ENCODE measurements at regions not wholly inside any gene's neighbourhood (a gene's known extent, or its start where the extent isn't known, plus 50 kb on each side); places are given as distances from the start of the nearest gene placed in this dataset.

DNA sequence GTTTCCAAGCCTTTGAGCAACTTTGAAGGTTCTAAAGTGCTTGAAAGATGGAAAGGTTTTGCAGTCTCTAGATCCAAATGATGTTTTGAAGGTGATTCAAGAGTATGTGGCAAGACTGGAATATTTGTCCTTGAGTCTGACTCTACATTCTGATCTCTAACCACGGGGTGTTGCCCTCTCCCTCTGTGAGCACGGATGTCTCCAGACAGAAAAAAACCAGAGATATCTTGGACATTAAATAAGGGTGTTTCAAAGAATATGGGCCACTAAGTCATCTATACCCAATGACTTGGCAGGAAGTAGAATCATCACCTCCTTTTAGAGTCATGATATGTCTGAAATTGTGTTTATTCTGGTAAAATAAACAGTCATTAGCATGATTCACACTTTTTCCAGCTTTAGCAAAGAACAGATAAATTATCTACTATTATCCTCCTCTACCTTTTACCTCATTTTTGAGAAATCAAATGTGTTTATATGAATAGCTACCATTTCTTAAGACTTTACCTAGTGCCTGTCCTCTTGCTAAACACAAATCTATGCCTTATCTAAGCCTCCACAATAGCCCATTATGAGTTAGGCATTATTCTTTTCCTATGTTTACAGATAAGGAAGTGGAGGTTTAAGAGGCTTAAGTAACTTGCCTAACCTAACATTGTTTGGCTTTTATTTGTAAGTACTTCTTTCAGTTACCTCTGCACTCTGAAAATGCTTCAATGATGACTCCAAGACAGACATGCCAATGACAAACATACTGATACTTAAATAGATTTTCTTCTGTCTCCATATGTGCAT lies 384.4 kb downstream of the BMP2 start:
- Histone ChIP-seq H3K4me1 (ENCODE audit: control insufficient read depth in 1 of 2, extremely low read depth in 1 of 2, insufficient read depth in 2 of 2, low read length in 2 of 2) (no peaks in the 10 kb centered on the region), H3K9me3 (no peaks in the 10 kb centered on the region), H3K27me3 (replicated peaks in 1 of 2; ENCODE audit: control insufficient read depth in 2 of 2, extremely low read depth in 1 of 2, insufficient read depth in 2 of 2, low read length in 1 of 2) (no peaks in the 10 kb centered on the region), H3K4me3 (ENCODE audit: control insufficient read depth in 1 of 2, extremely low read depth in 1 of 2, low read length in 1 of 2) (no peak overlapping the region), H3K36me3 (ENCODE audit: control insufficient read depth in 2 of 2, extremely low read depth in 1 of 2, insufficient read depth in 1 of 2, low read length in 1 of 2) (no peaks in the 10 kb centered on the region), H3K27ac (ENCODE audit: low read length) (no peak overlapping the region)
- Mint-ChIP-seq H3K4me3 (no peak overlapping the region), H3K27me3 (no peaks in the 10 kb centered on the region), H3K27ac (no peak overlapping the region), H3K9me3 (peaks cover 5 to 10% (median 8%) of the 10 kb centered on the region in 3 donors), H3K4me1 (no peaks in the 10 kb centered on the region), H3K36me3 (no peaks in the 10 kb centered on the region)
- WGBS (ENCODE audit: insufficient coverage), result no CpG with 5 or more reads among the region's 2 CpGs
- DNase-seq (no peak), ATAC-seq (replicated peaks in 1 of 4) (no peak)
- ChIA-PET CTCF (no interaction called here), POLR2A (no interaction called here)

DNA sequence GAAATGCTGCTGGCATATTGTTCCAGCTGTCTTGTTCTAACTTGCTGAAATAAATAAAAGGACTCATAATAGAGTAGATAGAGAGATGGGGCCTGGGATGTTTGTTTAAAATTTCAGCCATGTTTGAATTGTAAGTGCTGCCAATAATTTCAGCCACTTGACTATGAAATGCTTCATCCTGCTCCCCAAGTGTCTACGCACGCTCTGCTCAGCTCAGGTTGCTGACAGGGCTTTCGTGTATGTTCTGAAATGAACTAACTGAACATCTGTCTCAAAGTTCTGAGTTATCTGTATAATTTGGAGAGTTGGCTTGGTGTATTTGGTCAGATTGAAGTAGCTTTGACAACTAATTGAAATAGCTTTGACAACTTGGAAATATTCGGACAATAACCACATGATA lies 387.8 kb downstream of the BMP2 start:
- 89% methylated on average over 3 of the region's 4 CpGs for WGBS (ENCODE audit: insufficient coverage)
- H3K4me1 ChIP-seq (ENCODE audit: control insufficient read depth in 1 of 2, extremely low read depth in 1 of 2, insufficient read depth in 2 of 2, low read length in 2 of 2), result no peaks in the 10 kb centered on the region
- no peak overlapping the region for H3K27ac ChIP-seq (ENCODE audit: low read length)
- Mint-ChIP-seq H3K27me3 (no peaks in the 10 kb centered on the region), H3K27ac (no peak overlapping the region), H3K36me3 (no peaks in the 10 kb centered on the region), H3K9me3 (peaks cover 8% of the 10 kb centered on the region in 3 donors), H3K4me3 (no peak overlapping the region), H3K4me1 (no peaks in the 10 kb centered on the region)
- DNase-seq, result no peak
- H3K36me3 ChIP-seq (ENCODE audit: control insufficient read depth in 2 of 2, extremely low read depth in 1 of 2, insufficient read depth in 1 of 2, low read length in 1 of 2), result no peaks in the 10 kb centered on the region
- ChIA-PET POLR2A (no interaction called here), CTCF (no interaction called here)
- no peaks in the 10 kb centered on the region for H3K9me3 ChIP-seq
- no peak overlapping the region for H3K4me3 ChIP-seq (ENCODE audit: control insufficient read depth in 1 of 2, extremely low read depth in 1 of 2, low read length in 1 of 2)
- H3K27me3 ChIP-seq (replicated peaks in 1 of 2; ENCODE audit: control insufficient read depth in 2 of 2, extremely low read depth in 1 of 2, insufficient read depth in 2 of 2, low read length in 1 of 2), result no peaks in the 10 kb centered on the region
- ATAC-seq (replicated peaks in 1 of 4), result no peak

DNA sequence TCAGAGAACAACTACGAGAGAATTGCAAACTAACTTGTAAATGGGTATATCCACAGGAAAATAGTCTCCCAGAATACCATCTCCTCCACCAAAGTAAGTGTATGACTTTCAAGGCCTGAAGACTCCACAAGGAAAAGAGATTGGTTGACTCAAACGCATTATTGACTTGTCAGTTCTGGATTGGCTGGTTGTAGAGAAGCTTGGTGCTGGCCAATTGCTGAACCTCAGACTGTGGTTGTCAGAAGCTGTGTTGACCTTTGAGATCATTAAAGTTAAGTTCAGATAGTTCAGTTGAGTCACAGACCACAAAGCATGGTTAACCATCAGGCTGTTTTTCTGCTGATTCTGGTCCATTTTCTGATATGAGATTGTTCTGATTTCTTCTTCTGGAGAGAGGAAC lies 388.3 kb downstream of the BMP2 start:
- ATAC-seq (replicated peaks in 1 of 4) (no peak), DNase-seq (no peak)
- H3K27ac Mint-ChIP-seq, result no peak overlapping the region
- 100% methylated on average over 1 of the region's 2 CpGs for WGBS (ENCODE audit: insufficient coverage)
- Histone ChIP-seq H3K27ac (ENCODE audit: low read length) (no peak overlapping the region), H3K27me3 (replicated peaks in 1 of 2; ENCODE audit: control insufficient read depth in 2 of 2, extremely low read depth in 1 of 2, insufficient read depth in 2 of 2, low read length in 1 of 2) (no peaks in the 10 kb centered on the region), H3K4me1 (ENCODE audit: control insufficient read depth in 1 of 2, extremely low read depth in 1 of 2, insufficient read depth in 2 of 2, low read length in 2 of 2) (no peaks in the 10 kb centered on the region), H3K4me3 (ENCODE audit: control insufficient read depth in 1 of 2, extremely low read depth in 1 of 2, low read length in 1 of 2) (no peak overlapping the region), H3K9me3 (no peaks in the 10 kb centered on the region), H3K36me3 (ENCODE audit: control insufficient read depth in 2 of 2, extremely low read depth in 1 of 2, insufficient read depth in 1 of 2, low read length in 1 of 2) (no peaks in the 10 kb centered on the region)
- ChIA-PET POLR2A (no interaction called here), CTCF (no interaction called here)
- H3K4me1 Mint-ChIP-seq, result no peaks in the 10 kb centered on the region
- H3K27me3 Mint-ChIP-seq, result no peaks in the 10 kb centered on the region
- H3K36me3 Mint-ChIP-seq, result no peaks in the 10 kb centered on the region
- H3K9me3 Mint-ChIP-seq, result peaks cover 8% of the 10 kb centered on the region in 3 donors
- H3K4me3 Mint-ChIP-seq, result no peak overlapping the region

DNA sequence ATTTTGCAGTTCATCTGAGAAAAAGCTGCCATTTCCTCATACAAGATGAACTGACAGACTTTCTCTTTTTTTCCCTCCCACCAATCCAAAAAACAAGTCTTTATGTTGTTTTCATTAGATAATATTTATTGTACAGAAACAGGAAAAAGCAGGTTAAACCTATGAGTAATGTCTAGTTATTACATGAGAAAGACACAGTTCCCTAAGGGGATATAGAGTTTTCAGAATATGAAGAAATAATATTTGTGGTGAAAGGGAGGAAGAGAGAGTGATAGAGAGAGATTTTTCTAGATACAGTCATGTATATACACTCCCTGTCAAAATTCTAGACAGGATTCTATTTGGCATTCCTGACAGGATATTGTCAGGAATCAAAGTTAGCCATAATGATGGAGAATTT lies 392.4 kb downstream of the BMP2 start:
- H3K36me3 Mint-ChIP-seq, result no peaks in the 10 kb centered on the region
- ChIA-PET CTCF (no interaction called here), POLR2A (no interaction called here)
- H3K9me3 Mint-ChIP-seq, result peaks cover 9 to 23% (median 21%) of the 10 kb centered on the region in 3 donors
- no peaks in the 10 kb centered on the region for H3K27me3 Mint-ChIP-seq
- Histone ChIP-seq H3K4me1 (ENCODE audit: control insufficient read depth in 1 of 2, extremely low read depth in 1 of 2, insufficient read depth in 2 of 2, low read length in 2 of 2) (no peaks in the 10 kb centered on the region), H3K9me3 (no peaks in the 10 kb centered on the region), H3K4me3 (ENCODE audit: control insufficient read depth in 1 of 2, extremely low read depth in 1 of 2, low read length in 1 of 2) (no peak overlapping the region), H3K27me3 (replicated peaks in 1 of 2; ENCODE audit: control insufficient read depth in 2 of 2, extremely low read depth in 1 of 2, insufficient read depth in 2 of 2, low read length in 1 of 2) (no peaks in the 10 kb centered on the region), H3K27ac (ENCODE audit: low read length) (no peak overlapping the region), H3K36me3 (ENCODE audit: control insufficient read depth in 2 of 2, extremely low read depth in 1 of 2, insufficient read depth in 1 of 2, low read length in 1 of 2) (no peaks in the 10 kb centered on the region)
- no peak overlapping the region for H3K27ac Mint-ChIP-seq
- DNase-seq (no peak), ATAC-seq (replicated peaks in 1 of 4) (no peak)
- H3K4me3 Mint-ChIP-seq, result no peak overlapping the region
- no peaks in the 10 kb centered on the region for H3K4me1 Mint-ChIP-seq

DNA sequence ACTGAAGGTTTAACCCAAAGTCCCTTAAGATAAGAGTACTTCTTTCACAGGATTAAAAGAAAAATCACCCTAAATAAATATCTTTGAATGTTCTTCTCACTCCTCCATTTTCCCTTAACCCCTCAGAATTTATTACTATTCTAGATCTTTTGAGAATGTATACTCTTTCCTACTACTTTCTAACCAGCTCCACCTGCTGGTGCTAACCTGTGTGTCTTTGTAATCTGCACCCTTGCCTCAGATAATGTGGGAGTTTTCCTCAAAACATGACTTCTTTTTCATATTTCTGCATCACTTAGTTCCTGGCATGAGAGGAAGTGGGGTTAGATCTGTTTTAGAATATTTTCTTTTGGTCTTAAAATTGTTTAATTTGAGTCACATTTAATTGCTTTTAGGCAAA lies 394.2 kb downstream of the BMP2 start:
- Mint-ChIP-seq H3K36me3 (no peaks in the 10 kb centered on the region), H3K27ac (no peak overlapping the region), H3K27me3 (no peaks in the 10 kb centered on the region), H3K4me3 (no peak overlapping the region), H3K4me1 (no peaks in the 10 kb centered on the region), H3K9me3 (peaks cover 4 to 33% (median 24%) of the 10 kb centered on the region in 3 donors)
- Histone ChIP-seq H3K4me3 (ENCODE audit: control insufficient read depth in 1 of 2, extremely low read depth in 1 of 2, low read length in 1 of 2) (no peak overlapping the region), H3K27ac (ENCODE audit: low read length) (no peak overlapping the region), H3K27me3 (replicated peaks in 1 of 2; ENCODE audit: control insufficient read depth in 2 of 2, extremely low read depth in 1 of 2, insufficient read depth in 2 of 2, low read length in 1 of 2) (no peaks in the 10 kb centered on the region), H3K36me3 (ENCODE audit: control insufficient read depth in 2 of 2, extremely low read depth in 1 of 2, insufficient read depth in 1 of 2, low read length in 1 of 2) (no peaks in the 10 kb centered on the region), H3K9me3 (no peaks in the 10 kb centered on the region), H3K4me1 (ENCODE audit: control insufficient read depth in 1 of 2, extremely low read depth in 1 of 2, insufficient read depth in 2 of 2, low read length in 2 of 2) (no peaks in the 10 kb centered on the region)
- ATAC-seq (replicated peaks in 1 of 4) (no peak), DNase-seq (no peak)
- CTCF ChIA-PET, result no interaction called here
- POLR2A ChIA-PET, result no interaction called here

DNA sequence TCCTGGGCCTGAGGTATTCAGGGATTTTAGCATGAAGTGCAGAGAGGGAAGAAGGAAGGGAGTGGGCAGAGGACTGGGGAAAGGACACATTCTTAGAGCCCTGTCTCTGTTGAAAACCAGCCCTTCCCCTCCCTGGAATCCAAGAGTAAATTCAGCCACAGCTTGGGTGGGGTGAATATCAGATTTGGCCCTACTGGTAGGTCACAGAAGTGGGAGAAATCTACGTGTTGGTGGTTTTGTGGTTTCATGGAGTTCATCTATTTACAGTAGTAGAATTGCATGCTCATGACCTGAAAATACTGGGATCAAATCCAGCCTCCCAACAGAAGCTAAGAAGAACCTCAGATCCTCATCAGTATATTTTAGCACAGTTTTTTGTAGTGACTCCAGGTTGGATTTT lies 404.4 kb downstream of the BMP2 start:
- Mint-ChIP-seq H3K4me1 (no peaks in the 10 kb centered on the region), H3K27ac (no peak overlapping the region), H3K9me3 (peaks cover 0 to 4% (median 0%) of the 10 kb centered on the region in 3 donors), H3K27me3 (no peaks in the 10 kb centered on the region), H3K4me3 (no peak overlapping the region), H3K36me3 (no peaks in the 10 kb centered on the region)
- no peaks in the 10 kb centered on the region for H3K9me3 ChIP-seq
- H3K27me3 ChIP-seq (replicated peaks in 1 of 2; ENCODE audit: control insufficient read depth in 2 of 2, extremely low read depth in 1 of 2, insufficient read depth in 2 of 2, low read length in 1 of 2), result no peaks in the 10 kb centered on the region
- H3K27ac ChIP-seq (ENCODE audit: low read length), result no peak overlapping the region
- no peak overlapping the region for H3K4me3 ChIP-seq (ENCODE audit: control insufficient read depth in 1 of 2, extremely low read depth in 1 of 2, low read length in 1 of 2)
- CTCF ChIA-PET, result no interaction called here
- H3K36me3 ChIP-seq (ENCODE audit: control insufficient read depth in 2 of 2, extremely low read depth in 1 of 2, insufficient read depth in 1 of 2, low read length in 1 of 2), result no peaks in the 10 kb centered on the region
- POLR2A ChIA-PET, result no interaction called here
- DNase-seq (no peak), ATAC-seq (replicated peaks in 1 of 4) (no peak)
- WGBS (ENCODE audit: insufficient coverage), result no CpG with 5 or more reads among the region's 1 CpG
- no peaks in the 10 kb centered on the region for H3K4me1 ChIP-seq (ENCODE audit: control insufficient read depth in 1 of 2, extremely low read depth in 1 of 2, insufficient read depth in 2 of 2, low read length in 2 of 2)

DNA sequence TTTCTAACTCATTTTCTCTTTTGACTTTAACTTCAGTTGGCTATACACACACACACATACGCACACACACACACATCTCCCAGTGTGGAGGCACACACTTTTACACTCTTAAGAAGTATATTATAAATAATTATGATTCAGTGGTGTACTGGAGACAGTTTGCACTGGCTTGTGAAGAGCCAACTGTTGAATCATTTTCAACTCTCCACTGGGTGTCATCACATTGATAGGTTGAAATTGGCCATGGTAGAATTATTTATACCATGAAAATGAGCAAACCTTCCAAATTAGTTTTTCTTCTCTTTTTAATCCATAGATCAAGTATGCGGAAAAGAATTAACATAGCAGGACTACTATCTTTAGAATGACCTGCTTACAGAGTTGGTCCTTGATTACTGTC lies 407.1 kb downstream of the BMP2 start:
- no peaks in the 10 kb centered on the region for H3K4me1 ChIP-seq (ENCODE audit: control insufficient read depth in 1 of 2, extremely low read depth in 1 of 2, insufficient read depth in 2 of 2, low read length in 2 of 2)
- POLR2A ChIA-PET, result no interaction called here
- Mint-ChIP-seq H3K9me3 (peaks cover 1 to 14% (median 8%) of the 10 kb centered on the region in 3 donors), H3K4me3 (no peak overlapping the region), H3K27me3 (no peaks in the 10 kb centered on the region), H3K36me3 (no peaks in the 10 kb centered on the region), H3K4me1 (no peaks in the 10 kb centered on the region), H3K27ac (no peak overlapping the region)
- H3K9me3 ChIP-seq, result peaks cover 3% of the 10 kb centered on the region
- no CpG with 5 or more reads among the region's 2 CpGs for WGBS (ENCODE audit: insufficient coverage)
- H3K36me3 ChIP-seq (ENCODE audit: control insufficient read depth in 2 of 2, extremely low read depth in 1 of 2, insufficient read depth in 1 of 2, low read length in 1 of 2), result no peaks in the 10 kb centered on the region
- no peak for ATAC-seq (replicated peaks in 1 of 4)
- CTCF ChIA-PET, result no interaction called here
- no peak overlapping the region for H3K4me3 ChIP-seq (ENCODE audit: control insufficient read depth in 1 of 2, extremely low read depth in 1 of 2, low read length in 1 of 2)
- H3K27me3 ChIP-seq (replicated peaks in 1 of 2; ENCODE audit: control insufficient read depth in 2 of 2, extremely low read depth in 1 of 2, insufficient read depth in 2 of 2, low read length in 1 of 2), result no peaks in the 10 kb centered on the region
- no peak overlapping the region for H3K27ac ChIP-seq (ENCODE audit: low read length)
- no peak for DNase-seq

Measured in T-cell (primary cell).